Right ventricle myocardium superior (tissue), 1 donor: ENCODE measurements at regions not wholly inside any gene's neighbourhood (a gene's known extent, or its start where the extent isn't known, plus 50 kb on each side); places are given as distances from the start of the nearest gene placed in this dataset.

Experiments
- ATAC-seq: fragments of 200-7000 bp; cut with Tn5 transposase; one replicate; pipeline ENCODE4 v1.9.1; 2020; ENCODE audit warnings: mild to moderate bottlenecking; ENCODE audit not compliant: poor library complexity
- DNase-seq: peaks from one replicate; pipeline ENCODE4 v3.0.0-alpha.2; 2020
- intact Hi-C: fragments of 100-400 bp; cut with DNase I; formaldehyde crosslinking; loops from one replicate; pipeline ENCODE4 v1.11.2; 2022
- donor health status: DM: no; HTN: yes; CAD: no; lungs with severe emphysema.

GRCh38 chr12:24075650-24076049 is 126.2 kb upstream of the SOX5 start:
- ATAC-seq (no peak), DNase-seq (no peak)
- intact Hi-C loops = no loop called here

GRCh38 chr12:24073170-24073810 is 123.8 kb upstream of the SOX5 start:
- ATAC-seq = no peak
- intact Hi-C loops = no loop called here
- DNase-seq = no peak

- DNase-seq = no peak
- intact Hi-C loops = no loop called here
- ATAC-seq = no peak
Observed at GRCh38 chr12:24072302-24072701, 122.8 kb upstream of the SOX5 start.

- ATAC-seq (no peak), DNase-seq (no peak)
- intact Hi-C loops = no loop called here
Observed at GRCh38 chr12:24071842-24072241, 122.4 kb upstream of the SOX5 start.

GRCh38 chr12:24069532-24070395 is 120.3 kb upstream of the SOX5 start:
- intact Hi-C loops = no loop called here
- DNase-seq = no peak
- peak; percentile 51 for ATAC-seq

GRCh38 chr12:24066865-24067264 is 117.4 kb upstream of the SOX5 start:
- no peak for ATAC-seq
- DNase-seq = no peak

GRCh38 chr12:24066097-24066496 is 116.6 kb upstream of the SOX5 start:
- DNase-seq (no peak), ATAC-seq (no peak)
- intact Hi-C loops = no loop called here

More at GRCh38 chr12:24066865-24067264, 117.4 kb upstream of the SOX5 start:
- intact Hi-C loops = no loop called here

GRCh38 chr12:24062642-24063245 is 113.3 kb upstream of the SOX5 start:
- ATAC-seq = peak; percentile 61
- no peak for DNase-seq
- intact Hi-C loops = no loop called here

GRCh38 chr12:24060089-24060488 is 110.6 kb upstream of the SOX5 start:
- intact Hi-C loops = no loop called here
- no peak for DNase-seq
- no peak for ATAC-seq

- intact Hi-C loops = no loop called here
- ATAC-seq (no peak), DNase-seq (no peak)
Observed at GRCh38 chr12:24057920-24058476, 108.5 kb upstream of the SOX5 start.

GRCh38 chr12:24055747-24056146 is 106.3 kb upstream of the SOX5 start:
- DNase-seq (no peak), ATAC-seq (no peak)
- intact Hi-C loops = no loop called here

- intact Hi-C loops = no loop called here
- ATAC-seq (no peak), DNase-seq (no peak)
Observed at GRCh38 chr12:24054416-24054815, 104.9 kb upstream of the SOX5 start.

- ATAC-seq = no peak
- intact Hi-C loops = no loop called here
- no peak for DNase-seq
Observed at GRCh38 chr12:24049728-24050127, 100.3 kb upstream of the SOX5 start.

- DNase-seq (no peak), ATAC-seq (no peak)
- intact Hi-C loops = no loop called here
Observed at GRCh38 chr12:24049101-24049500, 99.6 kb upstream of the SOX5 start.

- no peak for ATAC-seq
- intact Hi-C loops = no loop called here
- DNase-seq = no peak
Observed at GRCh38 chr12:24048446-24048845, 99.0 kb upstream of the SOX5 start.

GRCh38 chr12:24047326-24047725 is 97.9 kb upstream of the SOX5 start:
- intact Hi-C loops = no loop called here
- no peak for ATAC-seq
- DNase-seq = no peak

- DNase-seq = peak; percentile 33
- intact Hi-C loops = no loop called here
- peak; percentile 60 for ATAC-seq
Observed at GRCh38 chr12:24045816-24046257, 96.4 kb upstream of the SOX5 start.

GRCh38 chr12:24044941-24045703 is 95.7 kb upstream of the SOX5 start:
- intact Hi-C loops = no loop called here
- DNase-seq (no peak), ATAC-seq (no peak)

GRCh38 chr12:24042651-24043050 is 93.2 kb upstream of the SOX5 start:
- DNase-seq = no peak
- ATAC-seq = no peak
- intact Hi-C loops = no loop called here
